ELR (cell line): ENCODE measurements at regions not wholly inside any gene's neighbourhood (a gene's known extent, or its start where the extent isn't known, plus 50 kb on each side); places are given as distances from the start of the nearest gene placed in this dataset.
"Not testable (repeated sequence)": the region's sequence is repeated elsewhere in the genome, so short reads cannot be mapped to it uniquely, and the experiment has no call there.

Experiments used
- DNase-seq: peaks from one replicate; pipeline ENCODE4 v3.0.0-alpha.2; 2015; ENCODE audit warnings: low read depth

GRCh38 chr13:48583859-48584311 is 51.0 kb upstream of the RCBTB2 start:
- no peak for DNase-seq

GRCh38 chr13:48585456-48585840 is 52.6 kb upstream of the RCBTB2 start:
- peak; percentile 44 for DNase-seq

DNA sequence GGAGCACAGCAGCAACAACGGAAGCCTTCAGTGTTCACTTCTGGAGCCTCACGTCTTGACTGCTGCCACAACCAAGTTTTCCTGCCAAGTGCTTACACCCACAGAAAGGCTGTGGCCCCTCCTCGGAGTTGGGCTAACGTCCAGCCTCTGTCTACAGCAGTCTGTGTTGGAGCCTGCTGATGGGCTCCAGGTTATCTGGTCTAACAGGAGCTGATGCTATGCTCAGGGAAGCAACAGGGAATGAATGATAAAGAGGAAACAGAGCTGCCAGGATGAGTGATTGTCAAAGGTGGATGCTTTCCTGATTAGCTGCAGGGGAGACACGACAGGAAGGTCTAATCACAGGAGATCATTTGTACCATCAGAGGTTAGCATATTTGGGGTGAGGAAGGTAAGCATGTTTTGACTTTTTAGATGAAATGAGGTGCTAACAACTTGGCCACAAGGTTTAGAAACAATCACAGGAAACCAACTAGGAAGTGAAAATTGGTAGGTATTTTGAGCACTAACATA is 53.8 kb upstream of the RCBTB2 start:
- DNase-seq, result no peak

DNA sequence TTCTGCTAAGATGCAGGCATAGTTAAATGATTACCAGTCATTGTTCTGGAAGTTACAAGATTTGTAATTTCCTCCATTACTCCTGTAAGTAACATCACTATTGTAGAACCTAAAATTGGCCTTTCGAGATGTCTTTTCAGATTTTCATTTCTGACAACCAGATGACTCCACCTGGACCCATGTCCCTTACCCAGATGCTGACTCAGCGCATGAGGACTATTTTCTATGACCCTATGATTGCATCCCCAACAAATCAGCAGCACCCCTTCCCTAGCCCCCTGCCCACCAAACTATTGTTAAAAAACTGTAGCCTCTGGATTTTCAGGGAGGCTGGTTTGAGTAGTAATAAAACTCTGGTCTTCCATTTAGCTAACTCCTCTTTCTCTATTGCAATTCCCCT is 55.2 kb upstream of the RCBTB2 start:
- no peak for DNase-seq

DNA sequence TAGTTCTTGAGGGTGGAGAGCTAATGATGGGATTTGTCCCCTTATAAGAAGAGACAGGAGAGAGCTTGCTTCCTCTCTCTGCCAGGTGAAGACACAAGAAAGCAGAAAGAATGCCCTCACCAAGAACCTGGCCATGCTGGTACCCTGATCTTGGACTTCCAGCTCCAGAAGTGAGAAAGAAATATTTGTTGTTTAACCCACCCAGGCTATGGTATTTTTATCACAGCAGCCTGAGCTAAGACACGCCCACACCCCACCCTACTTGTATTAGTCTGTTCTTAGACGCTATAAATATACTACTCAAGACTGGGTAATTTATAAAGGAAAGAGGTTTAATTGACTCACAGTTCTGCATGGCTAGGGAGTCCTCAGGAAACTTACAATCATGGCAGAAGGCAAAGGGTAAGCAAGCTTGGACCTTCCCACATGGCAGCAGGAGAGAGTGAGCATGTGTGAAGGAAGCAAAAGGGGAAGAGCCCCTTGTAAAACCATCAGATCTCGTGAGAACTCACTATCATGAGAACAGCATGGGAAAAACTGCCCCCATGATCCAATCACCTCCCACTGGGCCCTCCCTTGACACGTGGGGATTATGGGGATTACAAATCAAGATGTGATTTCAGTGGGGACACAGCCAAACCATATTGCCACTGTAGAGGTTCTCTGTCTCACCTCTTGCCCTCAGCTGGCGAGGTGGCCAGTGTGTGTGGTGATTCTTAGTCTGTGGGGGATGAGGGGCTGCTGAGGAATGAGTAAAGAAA is 57.4 kb upstream of the RCBTB2 start:
- no peak for DNase-seq

DNA sequence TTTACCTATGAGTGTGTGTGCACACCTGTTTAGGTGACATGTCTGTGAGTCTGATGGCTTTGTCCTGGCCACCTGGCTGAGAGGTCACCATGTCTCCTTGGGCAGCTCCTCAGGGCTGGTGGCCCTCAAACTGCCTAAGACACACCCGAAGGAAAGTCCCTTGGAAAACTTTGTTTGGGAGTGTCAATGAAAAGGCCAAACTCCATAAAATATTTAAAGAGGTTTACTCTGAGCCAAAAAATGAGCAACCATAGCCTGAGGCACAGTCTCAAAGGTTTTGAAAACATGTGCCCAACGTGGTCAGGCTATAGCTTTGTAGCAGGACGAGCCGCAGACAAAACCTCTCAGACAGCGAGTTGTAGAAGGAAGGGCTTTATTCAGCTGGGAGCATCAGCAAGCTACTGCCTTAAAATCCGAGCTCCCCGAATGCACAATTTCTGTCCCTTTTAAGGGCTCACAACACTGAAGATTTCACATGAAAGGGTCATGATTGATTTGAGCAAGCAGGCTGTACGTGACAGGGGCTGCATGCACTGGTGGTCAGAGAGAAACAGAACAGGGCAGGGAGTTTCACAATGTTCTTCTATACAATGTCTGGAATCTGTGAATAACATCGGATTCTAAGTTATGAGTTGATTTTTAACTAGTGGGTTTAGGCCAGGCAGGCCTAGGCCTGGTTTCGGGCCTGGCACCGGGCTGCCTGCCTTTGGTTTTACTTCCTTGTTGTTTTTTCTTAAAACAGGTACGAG is 58.4 kb upstream of the RCBTB2 start:
- not testable (repeated sequence) for DNase-seq

DNA sequence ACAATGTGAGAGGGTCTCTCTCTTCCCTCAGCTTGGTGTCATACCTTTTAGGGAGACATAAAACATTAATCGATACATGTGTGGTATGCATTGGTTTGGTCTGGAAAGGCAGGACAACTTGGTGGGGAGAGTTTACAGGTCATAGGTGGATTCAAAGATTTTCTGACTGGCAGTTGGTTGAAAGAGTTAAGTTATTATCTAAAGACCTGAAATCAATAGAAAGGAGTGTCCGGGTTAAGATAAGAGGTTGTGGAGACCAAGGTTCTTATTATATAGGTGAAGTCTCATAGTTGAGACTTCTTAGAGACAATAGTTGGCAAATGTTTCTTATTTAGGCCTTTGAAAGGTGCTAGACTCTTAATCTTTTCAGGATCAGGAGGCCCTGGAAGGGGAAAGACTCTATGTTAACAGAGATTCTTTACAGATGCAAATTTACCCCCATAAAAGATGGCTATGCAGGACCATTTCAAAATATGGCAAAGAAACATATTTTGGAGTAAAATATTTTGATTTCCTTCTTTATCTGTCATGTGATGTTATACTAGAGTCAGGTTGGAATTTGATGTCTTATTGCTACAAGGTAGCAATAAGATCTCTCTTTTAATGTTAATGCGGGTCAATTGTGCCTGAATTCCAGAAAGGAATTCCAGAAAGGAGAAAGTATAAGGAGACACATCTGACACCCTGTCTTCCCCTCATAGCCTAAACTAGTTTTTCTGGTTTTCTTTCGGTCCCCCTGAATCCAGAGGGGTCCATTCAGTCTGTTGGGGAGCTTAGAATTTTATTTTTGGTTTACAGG is 59.2 kb upstream of the RCBTB2 start:
- DNase-seq, result no peak

- no peak for DNase-seq
Measured at GRCh38 chr13:48592688-48593049, 59.8 kb upstream of the RCBTB2 start.

GRCh38 chr13:48593536-48593935 is 60.2 kb upstream of the CYSLTR2 start:
- DNase-seq, result no peak

DNA sequence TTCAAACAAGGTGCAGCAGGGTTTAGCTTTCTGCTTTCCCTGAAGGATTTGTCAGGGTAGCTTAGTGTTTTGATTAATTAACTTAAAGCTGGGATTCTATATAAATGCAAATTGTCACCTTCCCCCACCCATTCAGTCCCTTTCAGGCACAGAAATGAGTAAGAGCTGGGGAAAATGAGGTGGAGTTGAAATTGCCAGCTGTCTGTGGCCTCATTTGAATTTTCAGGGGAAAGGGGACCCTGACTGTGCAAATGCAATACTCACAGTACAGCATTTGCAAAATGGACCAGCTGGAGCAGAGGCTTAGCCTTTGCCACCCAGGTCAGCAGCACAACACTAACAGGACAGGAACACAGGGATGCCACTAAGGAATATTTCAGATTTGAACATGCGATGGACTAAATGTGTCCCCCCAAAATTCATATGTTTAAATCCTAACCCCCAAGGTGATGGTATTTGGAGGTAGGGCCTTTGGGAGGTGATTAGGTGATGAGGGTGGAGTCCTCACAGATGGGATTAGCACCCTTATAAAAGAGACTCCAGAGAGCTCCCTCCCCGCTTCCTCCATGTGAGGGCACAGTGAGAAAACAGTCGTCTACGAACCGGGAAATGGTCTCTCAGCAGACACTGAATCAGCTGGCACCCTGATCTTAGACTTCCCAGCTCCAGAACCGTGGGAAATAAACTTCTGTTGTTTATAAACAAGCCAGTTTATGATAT is 59.5 kb upstream of the CYSLTR2 start:
- no peak for DNase-seq

DNA sequence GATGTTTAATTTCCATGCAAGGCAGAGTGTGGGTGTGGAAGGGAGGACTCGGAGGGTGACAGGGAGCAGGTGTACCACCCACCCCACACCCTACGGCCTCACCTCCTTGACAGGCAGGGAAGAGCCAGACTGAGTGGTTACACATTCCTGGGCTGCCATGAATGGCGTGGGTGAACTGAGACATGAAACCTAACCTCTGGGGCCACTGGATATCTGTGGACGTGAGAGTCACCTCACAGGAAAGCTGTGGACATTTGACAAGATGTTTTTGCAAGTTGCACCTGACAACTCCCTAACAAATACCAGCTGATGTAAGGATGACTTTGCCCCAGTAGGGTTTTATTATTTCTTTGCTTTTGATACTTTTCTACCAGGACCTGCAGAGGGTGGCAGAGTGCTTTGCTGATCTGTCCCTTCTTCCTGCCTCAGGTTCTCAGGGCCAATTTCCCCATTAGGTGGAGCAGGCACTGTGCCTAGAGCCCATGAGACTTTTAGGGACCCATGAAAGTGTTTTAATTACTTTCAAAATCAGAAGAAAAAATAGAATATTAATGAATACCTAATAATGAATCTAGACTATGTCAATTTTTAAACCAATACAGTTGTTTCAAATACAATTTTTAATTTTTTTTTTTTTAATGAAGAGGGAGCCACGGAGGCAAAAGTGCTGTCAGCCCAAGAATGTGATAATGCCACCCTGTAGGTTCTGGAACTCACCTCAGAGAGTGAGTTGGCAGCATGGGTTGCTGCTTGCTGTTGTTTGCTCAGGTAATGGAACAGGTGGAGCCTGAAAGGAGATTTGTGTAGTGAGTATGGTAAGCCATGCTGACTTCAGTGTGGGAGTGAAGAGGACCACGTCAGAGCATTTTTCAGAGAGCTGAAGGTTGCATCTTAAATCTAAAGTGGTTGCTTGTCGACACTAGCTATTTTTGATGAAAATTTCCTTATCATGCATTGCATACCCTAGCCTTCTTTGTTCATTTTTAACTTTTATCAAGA is 58.0 kb upstream of the CYSLTR2 start:
- DNase-seq, result peak; percentile 75

- peak; percentile 15 for DNase-seq
Measured at GRCh38 chr13:48600374-48601364, 53.1 kb upstream of the CYSLTR2 start.

DNA sequence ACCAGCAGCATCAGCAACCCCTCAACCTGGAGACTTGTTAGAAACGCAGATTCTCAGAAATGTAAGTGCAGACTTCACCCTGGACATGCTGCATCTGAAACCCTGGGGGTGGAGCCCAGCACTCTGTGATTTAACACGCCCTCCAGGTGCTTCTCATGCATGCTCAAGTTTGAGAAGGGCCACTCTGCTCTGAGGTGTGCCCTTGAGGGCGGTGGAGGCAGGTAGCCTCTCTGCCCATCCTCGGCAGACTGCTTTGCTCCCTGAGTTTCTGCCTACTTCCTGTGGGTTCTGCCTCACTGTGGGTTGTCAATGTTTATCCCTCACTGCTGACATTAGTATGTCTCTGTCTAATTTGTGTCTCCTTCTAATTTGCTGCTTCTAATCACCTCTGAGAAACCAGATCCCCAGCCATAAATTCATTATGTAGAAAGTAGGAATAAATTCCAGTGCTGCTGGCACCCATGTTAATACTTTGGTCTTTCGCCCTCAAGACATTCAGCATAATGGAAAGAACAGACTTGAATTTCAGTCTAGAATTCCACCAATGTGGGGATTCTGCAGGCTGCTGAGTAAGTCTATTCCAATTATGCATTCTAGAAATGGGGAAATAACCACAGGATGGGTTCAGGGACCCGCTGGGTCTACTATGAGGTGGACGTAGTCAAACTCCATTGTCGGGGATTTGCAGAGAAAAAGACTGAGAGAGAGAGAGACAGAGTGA is 51.3 kb upstream of the CYSLTR2 start:
- DNase-seq, result no peak

DNA sequence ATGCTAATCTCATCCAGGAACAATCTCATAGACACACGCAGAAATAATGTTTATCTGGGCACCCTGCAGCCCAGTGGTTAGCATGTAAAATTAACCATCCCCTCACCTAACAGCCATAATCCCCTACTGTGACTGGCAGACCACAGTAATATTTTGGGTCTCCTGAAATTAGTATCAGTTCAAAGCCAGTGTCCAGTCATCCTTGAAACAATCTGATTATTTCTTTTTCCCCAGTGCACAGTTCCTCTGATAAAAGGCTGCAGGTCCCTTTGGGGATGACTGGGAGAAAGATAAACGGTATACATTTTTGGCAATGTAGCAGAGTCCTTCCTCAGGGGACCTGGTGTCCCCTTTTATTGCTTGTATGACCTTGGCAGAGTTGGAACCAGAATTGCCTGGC is 50.4 kb upstream of the CYSLTR2 start:
- DNase-seq, result no peak
